Fibroblast of lung (primary cell): ENCODE measurements at regions not wholly inside any gene's neighbourhood (a gene's known extent, or its start where the extent isn't known, plus 50 kb on each side); places are given as distances from the start of the nearest gene placed in this dataset.

Experiments used
- DNase-seq, 2 donors: peaks; one replicate each; pipeline versions ENCODE4 v3.0.0 to v3.0.0-alpha.2; 2010; ENCODE audit warnings: low read depth in 2 of 2
- H2AFZ ChIP-seq: 2 replicates; pipeline ENCODE4 v1.5.1; 2012; ENCODE audit warnings: low read length, control low read depth, inconsistent platforms
- H3K27ac ChIP-seq: 2 replicates; pipeline ENCODE4 v1.5.1; 2011; ENCODE audit warnings: low read length, control low read depth; ENCODE audit not compliant: insufficient read depth
- H3K27me3 ChIP-seq: 2 replicates; pipeline ENCODE4 v1.5.1; 2011; ENCODE audit warnings: mild to moderate bottlenecking, low read length; ENCODE audit not compliant: control insufficient read depth, insufficient read depth
- H3K36me3 ChIP-seq: 2 replicates; pipeline ENCODE4 v1.5.1; 2011; ENCODE audit warnings: low read length; ENCODE audit not compliant: control insufficient read depth, insufficient read depth
- H3K4me1 ChIP-seq: 2 replicates; pipeline ENCODE4 v1.5.1; 2011; ENCODE audit warnings: low read length; ENCODE audit not compliant: control insufficient read depth, insufficient read depth; ENCODE audit errors: extremely low read depth
- H3K4me2 ChIP-seq: 2 replicates; pipeline ENCODE4 v1.5.1; 2011; ENCODE audit warnings: low read length, control low read depth; ENCODE audit not compliant: insufficient read depth; ENCODE audit errors: extremely low read depth
- H3K4me3 ChIP-seq, 4 experiments: fragments of 200-600 bp in 1 of 4; sonication (generic) in 1 of 4; replicated peaks in 1 of 4; 2 replicates each; pipeline ENCODE4 v1.5.1; 2011 to 2016; ENCODE audit warnings: low read length in 4 of 4, low read depth in 3 of 4, mild to moderate bottlenecking in 3 of 4, control low read depth in 2 of 4, inconsistent platforms in 1 of 4, mixed read lengths in 1 of 4; ENCODE audit not compliant: insufficient read depth in 1 of 4; ENCODE audit errors: control extremely low read depth in 1 of 4
- H3K79me2 ChIP-seq: 2 replicates; pipeline ENCODE4 v1.5.1; 2012; ENCODE audit warnings: mild to moderate bottlenecking, low read length, inconsistent platforms; ENCODE audit not compliant: control insufficient read depth, insufficient read depth
- H3K9ac ChIP-seq: 2 replicates; pipeline ENCODE4 v1.5.1; 2011; ENCODE audit warnings: mild to moderate bottlenecking, low read length, control low read depth; ENCODE audit not compliant: insufficient read depth
- H3K9me3 ChIP-seq: 2 replicates; pipeline ENCODE4 v1.5.1; 2012; ENCODE audit warnings: low read depth, low read length; ENCODE audit not compliant: control insufficient read depth, insufficient read depth
- H4K20me1 ChIP-seq: 2 replicates; pipeline ENCODE4 v1.5.1; 2011; ENCODE audit warnings: low read length; ENCODE audit not compliant: control insufficient read depth, insufficient read depth; ENCODE audit errors: extremely low read depth
- EZH2 ChIP-seq: IDR thresholded peaks from 2 replicates; pipeline ENCODE4 v1.5.1; 2012; ENCODE audit warnings: low read length, control low read depth, mild to moderate bottlenecking; ENCODE audit errors: missing control alignments
- TF ChIP-seq, protein P1 (sequence below), 2 donors: IDR thresholded peaks in 1 of 2; conservative IDR thresholded peaks in 1 of 2; 1 replicate in 1 of 2; 2 replicates in 1 of 2; pipeline ENCODE4 v1.5.1; 2011 to 2012; ENCODE audit warnings: low read length in 2 of 2, control low read depth in 1 of 2, inconsistent platforms in 1 of 2, low read depth in 1 of 2, mild to moderate bottlenecking in 1 of 2

DNA sequence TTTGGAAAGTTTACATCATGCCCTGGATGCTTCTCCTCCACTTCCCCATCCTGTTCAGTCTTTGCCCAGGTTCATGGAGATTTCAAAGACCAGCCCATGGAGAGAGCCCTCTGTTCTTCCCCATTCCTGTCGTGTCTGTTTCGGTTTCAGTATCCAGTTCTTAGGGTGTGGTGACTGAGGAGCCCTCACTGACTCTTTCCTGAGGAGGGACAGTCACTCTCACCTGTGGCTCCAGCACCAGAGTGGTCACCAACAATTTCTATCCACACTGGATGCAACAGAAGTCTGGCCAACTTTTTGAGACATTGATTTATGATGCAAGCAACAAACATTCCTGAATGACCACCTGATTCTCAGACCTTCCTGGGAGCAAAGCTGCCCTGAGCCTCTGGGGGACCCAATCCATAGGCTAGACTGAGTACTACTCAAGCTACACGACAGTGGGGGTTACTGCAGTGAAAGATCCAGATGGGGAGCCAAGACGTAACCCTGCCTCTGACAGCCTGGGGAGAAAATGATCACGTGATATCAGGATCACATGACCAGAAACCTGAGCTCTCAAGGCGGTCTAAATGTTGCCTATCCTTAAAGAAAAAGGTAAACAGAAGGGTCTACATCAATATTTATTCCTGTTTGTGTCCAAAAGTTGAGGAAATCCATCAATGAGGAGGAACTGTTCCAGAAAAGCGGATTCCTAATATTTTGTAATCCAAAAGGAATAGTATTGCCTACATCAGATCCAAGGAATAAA lies 76.2 kb upstream of the VPREB1 start:
- H3K9me3 ChIP-seq, result no peaks in the 10 kb centered on the region
- H3K79me2 ChIP-seq, result no peaks in the 10 kb centered on the region
- peak overlapping the region; percentile 3 for H2AFZ ChIP-seq
- no peaks in the 10 kb centered on the region for H3K36me3 ChIP-seq
- no peak overlapping the region for H3K27ac ChIP-seq
- no peaks in the 10 kb centered on the region for H4K20me1 ChIP-seq
- H3K4me1 ChIP-seq, result no peaks in the 10 kb centered on the region
- peak overlapping the region in 2 of 4 experiments; percentile 34 to 57 for H3K4me3 ChIP-seq
- no peak overlapping the region for H3K9ac ChIP-seq
- H3K4me2 ChIP-seq, result peak overlapping the region; percentile 1
- no peaks in the 10 kb centered on the region for H3K27me3 ChIP-seq
- peak; percentile 37 to 91 for DNase-seq
- TF ChIP-seq, protein P1, sequence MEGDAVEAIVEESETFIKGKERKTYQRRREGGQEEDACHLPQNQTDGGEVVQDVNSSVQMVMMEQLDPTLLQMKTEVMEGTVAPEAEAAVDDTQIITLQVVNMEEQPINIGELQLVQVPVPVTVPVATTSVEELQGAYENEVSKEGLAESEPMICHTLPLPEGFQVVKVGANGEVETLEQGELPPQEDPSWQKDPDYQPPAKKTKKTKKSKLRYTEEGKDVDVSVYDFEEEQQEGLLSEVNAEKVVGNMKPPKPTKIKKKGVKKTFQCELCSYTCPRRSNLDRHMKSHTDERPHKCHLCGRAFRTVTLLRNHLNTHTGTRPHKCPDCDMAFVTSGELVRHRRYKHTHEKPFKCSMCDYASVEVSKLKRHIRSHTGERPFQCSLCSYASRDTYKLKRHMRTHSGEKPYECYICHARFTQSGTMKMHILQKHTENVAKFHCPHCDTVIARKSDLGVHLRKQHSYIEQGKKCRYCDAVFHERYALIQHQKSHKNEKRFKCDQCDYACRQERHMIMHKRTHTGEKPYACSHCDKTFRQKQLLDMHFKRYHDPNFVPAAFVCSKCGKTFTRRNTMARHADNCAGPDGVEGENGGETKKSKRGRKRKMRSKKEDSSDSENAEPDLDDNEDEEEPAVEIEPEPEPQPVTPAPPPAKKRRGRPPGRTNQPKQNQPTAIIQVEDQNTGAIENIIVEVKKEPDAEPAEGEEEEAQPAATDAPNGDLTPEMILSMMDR (conservative IDR thresholded peaks at IDR 0.05 in 1 of 2, IDR thresholded peaks at IDR 0.05 in 1 of 2; ENCODE audit: low read depth in 1 of 2, low read length in 2 of 2), result no peak
- TF ChIP-seq EZH2, result no peak

DNA sequence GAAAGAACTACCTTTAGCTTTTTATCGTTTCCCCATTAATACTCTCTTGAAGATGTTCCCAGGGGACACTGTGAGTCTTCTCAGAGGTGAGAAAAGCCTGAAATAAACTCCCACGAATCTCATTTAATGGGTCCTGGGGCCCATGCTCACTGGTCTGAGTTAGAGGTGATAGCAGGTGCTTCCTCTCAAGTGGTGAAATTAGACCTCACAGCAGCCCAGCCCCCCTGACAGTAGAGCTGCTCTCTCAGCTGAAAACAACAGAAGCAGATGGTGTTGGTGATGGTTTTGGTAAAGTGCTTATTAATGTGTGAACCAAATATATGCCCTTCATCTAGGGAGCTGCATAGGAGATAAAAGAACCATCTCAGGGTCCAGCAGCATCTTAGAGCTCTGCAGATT lies 76.8 kb upstream of the VPREB1 start:
- Histone ChIP-seq H3K27me3 (no peaks in the 10 kb centered on the region), H3K4me1 (no peaks in the 10 kb centered on the region), H3K27ac (no peak overlapping the region), H3K79me2 (no peaks in the 10 kb centered on the region), H4K20me1 (no peaks in the 10 kb centered on the region), H3K36me3 (no peaks in the 10 kb centered on the region), H3K4me3 (no peak overlapping the region), H3K4me2 (no peak overlapping the region), H3K9me3 (no peaks in the 10 kb centered on the region), H3K9ac (no peak overlapping the region), H2AFZ (no peak overlapping the region)
- TF ChIP-seq, protein P1 (conservative IDR thresholded peaks at IDR 0.05 in 1 of 2, IDR thresholded peaks at IDR 0.05 in 1 of 2; ENCODE audit: low read depth in 1 of 2, low read length in 2 of 2), result no peak
- TF ChIP-seq EZH2, result no peak
- no peak for DNase-seq

DNA sequence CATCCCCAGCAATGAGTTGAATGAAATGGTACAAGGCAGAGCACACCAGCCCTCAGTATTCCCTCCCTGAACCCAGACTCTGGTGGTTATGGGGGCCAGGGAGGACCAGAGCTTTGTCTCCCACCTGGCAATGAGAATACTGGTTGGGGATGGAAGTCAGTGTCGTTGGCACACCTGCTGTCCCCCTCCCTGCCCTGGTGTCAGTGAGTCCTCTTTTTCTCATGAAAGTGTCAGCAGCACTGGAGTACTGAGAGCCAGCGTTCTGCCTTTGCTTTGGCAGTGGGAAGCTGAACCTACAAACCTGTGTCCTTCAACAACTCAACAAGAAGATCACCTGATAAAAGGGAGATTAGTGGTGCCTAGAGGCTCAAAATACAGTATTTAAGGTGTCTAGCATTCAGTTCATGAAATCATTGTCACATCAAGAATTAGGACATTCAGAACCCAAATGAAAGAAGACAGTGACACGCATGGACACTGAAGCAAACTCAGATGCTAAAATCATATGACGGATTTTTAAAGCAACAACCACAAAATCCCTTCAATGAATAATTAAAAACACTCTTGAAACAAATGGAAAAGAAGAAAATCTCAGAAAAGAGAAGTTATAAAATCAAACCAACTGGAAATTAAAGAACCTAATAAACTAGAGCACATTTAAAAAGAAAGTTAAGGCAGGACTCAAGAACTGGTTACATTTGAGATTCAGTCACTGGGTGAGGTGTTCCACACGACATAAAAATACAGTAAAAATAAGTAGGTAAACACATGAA lies 77.5 kb upstream of the VPREB1 start:
- DNase-seq, result no peak
- Histone ChIP-seq H3K27me3 (no peaks in the 10 kb centered on the region), H4K20me1 (no peaks in the 10 kb centered on the region), H3K27ac (no peak overlapping the region), H3K79me2 (no peaks in the 10 kb centered on the region), H3K9ac (no peak overlapping the region), H3K4me2 (no peak overlapping the region), H3K4me3 (no peak overlapping the region), H3K36me3 (no peaks in the 10 kb centered on the region), H3K9me3 (no peaks in the 10 kb centered on the region), H2AFZ (no peak overlapping the region), H3K4me1 (no peaks in the 10 kb centered on the region)
- TF ChIP-seq, protein P1 (conservative IDR thresholded peaks at IDR 0.05 in 1 of 2, IDR thresholded peaks at IDR 0.05 in 1 of 2; ENCODE audit: low read depth in 1 of 2, low read length in 2 of 2), result no peak
- no peak for TF ChIP-seq EZH2
